Activated CD4-positive, alpha-beta T cell treated with anti-CD3 and anti-CD28 coated beads for 36 hours (primary cell): ENCODE measurements at regions not wholly inside any gene's neighbourhood (a gene's known extent, or its start where the extent isn't known, plus 50 kb on each side); places are given as distances from the start of the nearest gene placed in this dataset.

ENCODE experiments used
- ATAC-seq: fragments of 200-7000 bp; cut with Tn5 transposase; one replicate; pipeline ENCODE4 v1.10.0; 2021; ENCODE audit warnings: mild to moderate bottlenecking, moderate library complexity
- CTCF ChIA-PET: fragments of 350-600 bp; sonication (Branson Sonifier 250); formaldehyde crosslinking; loops from one replicate; lab custom pipeline; 2021; ENCODE audit warnings: antibody characterized with exemption; lab: Charles Lee
- POLR2A ChIA-PET: fragments of 350-600 bp; sonication (Branson Sonifier 250); formaldehyde crosslinking; loops from one replicate; lab custom pipeline; 2021; ENCODE audit warnings: antibody characterized with exemption, inconsistent platforms; lab: Charles Lee
- DNase-seq: peaks from one replicate; pipeline ENCODE4 v3.0.0-alpha.2; 2020
- H3K27ac Mint-ChIP-seq: one replicate; pipeline ENCODE4 v1.8.0; 2021; ENCODE audit warnings: mixed read lengths
- H3K27me3 Mint-ChIP-seq: one replicate; pipeline ENCODE4 v1.8.0; 2021; ENCODE audit warnings: mixed read lengths
- H3K36me3 Mint-ChIP-seq: one replicate; pipeline ENCODE4 v1.8.0; 2021; ENCODE audit warnings: low read depth, mixed read lengths
- H3K4me1 Mint-ChIP-seq: one replicate; pipeline ENCODE4 v1.8.0; 2021; ENCODE audit warnings: mixed read lengths
- H3K4me3 Mint-ChIP-seq: one replicate; pipeline ENCODE4 v1.8.0; 2021; ENCODE audit warnings: mild to moderate bottlenecking, moderate library complexity, mixed read lengths
- H3K9me3 Mint-ChIP-seq: one replicate; pipeline ENCODE4 v1.8.0; 2021; ENCODE audit warnings: low read depth, mixed read lengths
- intact Hi-C, 2 experiments: fragments of 100-400 bp; cut with DNase I in 1 of 2; cut with micrococcal nuclease in 1 of 2; formaldehyde crosslinking; loops; one replicate each; pipeline versions ENCODE4 v1.14.2 to v1.15.1; 2022 to 2024; cut with DNase I, micrococcal nuclease

GRCh38 chr3:41095702-41096101, 103.6 kb upstream of the CTNNB1 start:
- no peak overlapping the region for H3K27ac Mint-ChIP-seq
- intact Hi-C loops = no loop called here
- no peak overlapping the region for H3K4me3 Mint-ChIP-seq
- ChIA-PET CTCF (no interaction called here), POLR2A (no interaction called here)
- H3K27me3 Mint-ChIP-seq = no peaks in the 10 kb centered on the region
- no peak for ATAC-seq
- no peaks in the 10 kb centered on the region for H3K36me3 Mint-ChIP-seq
- DNase-seq = no peak
- no peaks in the 10 kb centered on the region for H3K9me3 Mint-ChIP-seq
- no peaks in the 10 kb centered on the region for H3K4me1 Mint-ChIP-seq

- no peaks in the 10 kb centered on the region for H3K27me3 Mint-ChIP-seq
- POLR2A ChIA-PET = no interaction called here
- intact Hi-C loops = no loop called here
- H3K9me3 Mint-ChIP-seq = no peaks in the 10 kb centered on the region
- no peaks in the 10 kb centered on the region for H3K36me3 Mint-ChIP-seq
- no peak for ATAC-seq
- no peak overlapping the region for H3K4me3 Mint-ChIP-seq
- no peak overlapping the region for H3K27ac Mint-ChIP-seq
- no peaks in the 10 kb centered on the region for H3K4me1 Mint-ChIP-seq
- DNase-seq = no peak
- CTCF ChIA-PET = no interaction called here
These were observed 101.3 kb upstream of the CTNNB1 start for GRCh38 chr3:41097896-41098496.

GRCh38 chr3:41101231-41101630, 98.1 kb upstream of the CTNNB1 start:
- H3K4me1 Mint-ChIP-seq = no peaks in the 10 kb centered on the region
- H3K27ac Mint-ChIP-seq = no peak overlapping the region
- H3K27me3 Mint-ChIP-seq = no peaks in the 10 kb centered on the region
- H3K9me3 Mint-ChIP-seq = no peaks in the 10 kb centered on the region
- no peak overlapping the region for H3K4me3 Mint-ChIP-seq
- ATAC-seq (no peak), DNase-seq (no peak)
- CTCF ChIA-PET = interaction anchor here (0.6 kb wide), 1 partner anchor 169 kb away, joined by 3 read pairs; no protein-coding TSS in a partner anchor
- POLR2A ChIA-PET = no interaction called here
- intact Hi-C loops = no loop called here
- H3K36me3 Mint-ChIP-seq = no peaks in the 10 kb centered on the region

- H3K4me1 Mint-ChIP-seq = no peaks in the 10 kb centered on the region
- no peaks in the 10 kb centered on the region for H3K36me3 Mint-ChIP-seq
- DNase-seq (no peak), ATAC-seq (no peak)
- ChIA-PET CTCF (no interaction called here), POLR2A (no interaction called here)
- H3K9me3 Mint-ChIP-seq = no peaks in the 10 kb centered on the region
- H3K27me3 Mint-ChIP-seq = no peaks in the 10 kb centered on the region
- intact Hi-C loops = no loop called here
- no peak overlapping the region for H3K4me3 Mint-ChIP-seq
- H3K27ac Mint-ChIP-seq = no peak overlapping the region
These were observed 97.2 kb upstream of the CTNNB1 start for GRCh38 chr3:41102053-41102556.

GRCh38 chr3:41102750-41103149, 96.6 kb upstream of the CTNNB1 start:
- ChIA-PET CTCF (no interaction called here), POLR2A (no interaction called here)
- Mint-ChIP-seq H3K27ac (no peak overlapping the region), H3K4me3 (no peak overlapping the region), H3K9me3 (no peaks in the 10 kb centered on the region), H3K27me3 (no peaks in the 10 kb centered on the region), H3K4me1 (no peaks in the 10 kb centered on the region), H3K36me3 (no peaks in the 10 kb centered on the region)
- no peak for DNase-seq
- no peak for ATAC-seq
- intact Hi-C loops = no loop called here

- no peaks in the 10 kb centered on the region for H3K36me3 Mint-ChIP-seq
- H3K27ac Mint-ChIP-seq = no peak overlapping the region
- POLR2A ChIA-PET = no interaction called here
- H3K4me1 Mint-ChIP-seq = no peaks in the 10 kb centered on the region
- ATAC-seq = no peak
- intact Hi-C loops = no loop called here
- H3K4me3 Mint-ChIP-seq = no peak overlapping the region
- no peak for DNase-seq
- no peaks in the 10 kb centered on the region for H3K27me3 Mint-ChIP-seq
- H3K9me3 Mint-ChIP-seq = no peaks in the 10 kb centered on the region
- CTCF ChIA-PET = no interaction called here
These were observed 96.1 kb upstream of the CTNNB1 start for GRCh38 chr3:41103200-41103599.

- no peak overlapping the region for H3K4me3 Mint-ChIP-seq
- no peak for DNase-seq
- POLR2A ChIA-PET = no interaction called here
- CTCF ChIA-PET = no interaction called here
- H3K9me3 Mint-ChIP-seq = no peaks in the 10 kb centered on the region
- no peaks in the 10 kb centered on the region for H3K4me1 Mint-ChIP-seq
- no peak for ATAC-seq
- no peaks in the 10 kb centered on the region for H3K27me3 Mint-ChIP-seq
- intact Hi-C loops = no loop called here
- H3K36me3 Mint-ChIP-seq = no peaks in the 10 kb centered on the region
- no peak overlapping the region for H3K27ac Mint-ChIP-seq
These were observed 95.2 kb upstream of the CTNNB1 start for GRCh38 chr3:41104147-41104546.

- no peaks in the 10 kb centered on the region for H3K4me1 Mint-ChIP-seq
- CTCF ChIA-PET = no interaction called here
- no peak overlapping the region for H3K4me3 Mint-ChIP-seq
- intact Hi-C loops = no loop called here
- no peaks in the 10 kb centered on the region for H3K9me3 Mint-ChIP-seq
- H3K27me3 Mint-ChIP-seq = no peaks in the 10 kb centered on the region
- ATAC-seq (no peak), DNase-seq (no peak)
- H3K27ac Mint-ChIP-seq = no peak overlapping the region
- POLR2A ChIA-PET = no interaction called here
- H3K36me3 Mint-ChIP-seq = no peaks in the 10 kb centered on the region
These were observed 92.6 kb upstream of the CTNNB1 start for GRCh38 chr3:41106691-41107090.

- ChIA-PET CTCF (interaction anchor here (0.6 to 0.9 kb wide), 3 partner anchors 46 to 290 kb away, joined by 3 read pairs; no protein-coding TSS in a partner anchor), POLR2A (no interaction called here)
- no peak overlapping the region for H3K27ac Mint-ChIP-seq
- no peak overlapping the region for H3K4me3 Mint-ChIP-seq
- ATAC-seq = no peak
- H3K27me3 Mint-ChIP-seq = no peaks in the 10 kb centered on the region
- no peaks in the 10 kb centered on the region for H3K36me3 Mint-ChIP-seq
- no peak for DNase-seq
- H3K9me3 Mint-ChIP-seq = no peaks in the 10 kb centered on the region
- intact Hi-C loops = no loop called here
- no peaks in the 10 kb centered on the region for H3K4me1 Mint-ChIP-seq
These were observed 88.3 kb upstream of the CTNNB1 start for GRCh38 chr3:41111011-41111410.

GRCh38 chr3:41112466-41112865, 86.8 kb upstream of the CTNNB1 start:
- intact Hi-C loops = no loop called here
- no peaks in the 10 kb centered on the region for H3K36me3 Mint-ChIP-seq
- DNase-seq = no peak
- ChIA-PET POLR2A (no interaction called here), CTCF (no interaction called here)
- H3K27me3 Mint-ChIP-seq = no peaks in the 10 kb centered on the region
- no peak for ATAC-seq
- no peak overlapping the region for H3K27ac Mint-ChIP-seq
- H3K4me1 Mint-ChIP-seq = peaks cover 12% of the 10 kb centered on the region
- no peaks in the 10 kb centered on the region for H3K9me3 Mint-ChIP-seq
- H3K4me3 Mint-ChIP-seq = no peak overlapping the region

- Mint-ChIP-seq H3K9me3 (no peaks in the 10 kb centered on the region), H3K27me3 (no peaks in the 10 kb centered on the region), H3K4me1 (peaks cover 28% of the 10 kb centered on the region), H3K4me3 (no peak overlapping the region), H3K27ac (no peak overlapping the region), H3K36me3 (no peaks in the 10 kb centered on the region)
- POLR2A ChIA-PET = no interaction called here
- ATAC-seq (no peak), DNase-seq (no peak)
- CTCF ChIA-PET = no interaction called here
- intact Hi-C loops = loop anchor here (5.0 kb wide), 2 partner anchors 87 to 847 kb away; partner anchors contain the start of gene ULK4 (in 1 of the 2)
These were observed 84.2 kb upstream of the CTNNB1 start for GRCh38 chr3:41115069-41115468.

GRCh38 chr3:41116851-41117250, 82.5 kb upstream of the CTNNB1 start:
- peaks cover 28% of the 10 kb centered on the region for H3K4me1 Mint-ChIP-seq
- CTCF ChIA-PET = no interaction called here
- H3K27ac Mint-ChIP-seq = peak overlapping the region; percentile 73
- no peak for DNase-seq
- peak overlapping the region; percentile 2 for H3K4me3 Mint-ChIP-seq
- no peaks in the 10 kb centered on the region for H3K36me3 Mint-ChIP-seq
- POLR2A ChIA-PET = interaction anchor here (1.2 kb wide), 1 partner anchor 82 kb away, joined by 9 read pairs; the partner anchor contains the start of gene CTNNB1
- intact Hi-C loops = loop anchor here (1.0 to 5.0 kb wide), 6 partner anchors 71 to 1522 kb away; partner anchors contain the start of genes CTNNB1 (in 1 of the 2) and ULK4 (in 1 of the 2)
- H3K9me3 Mint-ChIP-seq = no peaks in the 10 kb centered on the region
- ATAC-seq = no peak
- H3K27me3 Mint-ChIP-seq = no peaks in the 10 kb centered on the region
